A673 (cell line): ENCODE measurements at regions not wholly inside any gene's neighbourhood (a gene's known extent, or its start where the extent isn't known, plus 50 kb on each side); places are given as distances from the start of the nearest gene placed in this dataset.
"Not testable (repeated sequence)": the region's sequence is repeated elsewhere in the genome, so short reads cannot be mapped to it uniquely, and the experiment has no call there.

Experiments
- BruUV-seq: library from RNA; stranded (reverse); fragments of 400-500 nt; replicated peaks from 2 replicates; lab custom pipeline; 2021; lab: Mats Ljungman, UMichigan
- CTCF ChIA-PET: fragments of 300-600 bp; sonication (Branson Sonifier 250); formaldehyde crosslinking; loops from one replicate; lab custom pipeline; 2022; ENCODE audit warnings: antibody characterized with exemption; lab: Charles Lee
- POLR2A ChIA-PET: fragments of 300-600 bp; sonication (Branson Sonifier 250); formaldehyde crosslinking; loops from one replicate; lab custom pipeline; 2022; ENCODE audit warnings: antibody characterized with exemption; ENCODE audit not compliant: low non-redundant PET; lab: Charles Lee
- DNase-seq: peaks from one replicate; pipeline ENCODE4 v3.0.0-alpha.2; 2015; ENCODE audit warnings: low spot score
- H3K27ac ChIP-seq: fragments of 200-600 bp; sonication (generic); 2 replicates; pipeline ENCODE4 v1.5.1; 2016; ENCODE audit warnings: mixed run types, low read depth, mild to moderate bottlenecking, mixed read lengths, antibody characterized with exemption, low read length; ENCODE audit not compliant: poor library complexity, severe bottlenecking
- H3K27me3 ChIP-seq: fragments of 200-600 bp; sonication (generic); replicated peaks from 2 replicates; pipeline ENCODE4 v1.6.1; 2017; ENCODE audit warnings: mixed run types, low read depth, mild to moderate bottlenecking, mixed read lengths, antibody characterized with exemption, low read length; ENCODE audit not compliant: insufficient read depth, poor library complexity
- H3K36me3 ChIP-seq: fragments of 200-600 bp; sonication (generic); 2 replicates; pipeline ENCODE4 v1.6.1; 2016; ENCODE audit warnings: mixed run types, mild to moderate bottlenecking, mixed read lengths, antibody characterized with exemption, low read length; ENCODE audit not compliant: insufficient read depth, poor library complexity, severe bottlenecking
- H3K4me1 ChIP-seq: fragments of 200-600 bp; sonication (generic); 2 replicates; pipeline ENCODE4 v1.6.1; 2017; ENCODE audit warnings: mixed run types, mild to moderate bottlenecking, mixed read lengths, antibody characterized with exemption, low read length; ENCODE audit not compliant: insufficient read depth, poor library complexity, severe bottlenecking
- H3K4me3 ChIP-seq: fragments of 200-600 bp; sonication (generic); 2 replicates; pipeline ENCODE4 v1.5.1; 2016; ENCODE audit warnings: low read depth, mixed run types, mild to moderate bottlenecking, mixed read lengths, low read length; ENCODE audit not compliant: poor library complexity, severe bottlenecking
- H3K9me3 ChIP-seq: fragments of 200-600 bp; sonication (generic); 2 replicates; pipeline ENCODE4 v1.6.1; 2016; ENCODE audit warnings: mixed run types, low read depth, mild to moderate bottlenecking, mixed read lengths, antibody characterized with exemption, low read length; ENCODE audit not compliant: poor library complexity, severe bottlenecking
- CTCF ChIP-seq: fragments of 300-800, 200-600 bp; sonication (generic); conservative IDR thresholded peaks from 2 replicates; pipeline ENCODE4 v1.5.1; 2017; ENCODE audit warnings: low read depth, mild to moderate bottlenecking, antibody characterized with exemption, low read length, moderate library complexity, mixed read lengths
- EZH2 ChIP-seq: fragments of 200-600 bp; sonication (generic); IDR thresholded peaks from 2 replicates; pipeline ENCODE4 v1.6.1; 2017; ENCODE audit warnings: borderline replicate concordance, low read depth, mild to moderate bottlenecking, mixed read lengths, antibody characterized with exemption, low read length; ENCODE audit not compliant: poor library complexity, severe bottlenecking
- intact Hi-C: fragments of 100-400 bp; cut with micrococcal nuclease; formaldehyde crosslinking; loops from one replicate; pipeline ENCODE4 v1.10.0; 2022; ENCODE audit not compliant: unreplicated experiment

GRCh38 chr4:64911846-64912245, 502.6 kb upstream of the TECRL start:
- BruUV-seq: no TSS peak
- H3K4me1 ChIP-seq: no peaks in the 10 kb centered on the region
- intact Hi-C loops: no loop called here
- no peaks in the 10 kb centered on the region for H3K9me3 ChIP-seq
- H3K27me3 ChIP-seq: no peaks in the 10 kb centered on the region
- DNase-seq: no peak
- H3K4me3 ChIP-seq: no peak overlapping the region
- no peak for TF ChIP-seq EZH2
- no peak for TF ChIP-seq CTCF
- H3K27ac ChIP-seq: no peak overlapping the region
- H3K36me3 ChIP-seq: no peaks in the 10 kb centered on the region
- CTCF ChIA-PET: interaction anchor here (0.5 kb wide), 1 partner anchor 587 kb away, joined by 3 read pairs; no protein-coding TSS in a partner anchor
- POLR2A ChIA-PET: no interaction called here

GRCh38 chr4:64903986-64904385, 494.7 kb upstream of the TECRL start:
- ChIA-PET CTCF (no interaction called here), POLR2A (no interaction called here)
- Histone ChIP-seq H3K4me1 (no peaks in the 10 kb centered on the region), H3K27ac (no peak overlapping the region), H3K36me3 (no peaks in the 10 kb centered on the region), H3K9me3 (no peaks in the 10 kb centered on the region), H3K27me3 (no peaks in the 10 kb centered on the region), H3K4me3 (no peak overlapping the region)
- TF ChIP-seq CTCF (no peak), EZH2 (no peak)
- no peak for DNase-seq
- BruUV-seq: no TSS peak
- intact Hi-C loops: no loop called here

- H3K4me3 ChIP-seq: no peak overlapping the region
- TF ChIP-seq EZH2 (no peak), CTCF (no peak)
- H3K4me1 ChIP-seq: no peaks in the 10 kb centered on the region
- no peaks in the 10 kb centered on the region for H3K9me3 ChIP-seq
- H3K36me3 ChIP-seq: no peaks in the 10 kb centered on the region
- no peak overlapping the region for H3K27ac ChIP-seq
- BruUV-seq: no TSS peak
- CTCF ChIA-PET: no interaction called here
- POLR2A ChIA-PET: no interaction called here
- DNase-seq: no peak
- intact Hi-C loops: no loop called here
- H3K27me3 ChIP-seq: no peaks in the 10 kb centered on the region
Measured at GRCh38 chr4:64899563-64899962, 490.3 kb upstream of the TECRL start.

GRCh38 chr4:64899030-64899429, 489.8 kb upstream of the TECRL start:
- H3K27ac ChIP-seq, CTCF ChIA-PET, H3K9me3 ChIP-seq, DNase-seq, H3K4me3 ChIP-seq, intact Hi-C loops, H3K36me3 ChIP-seq, H3K27me3 ChIP-seq, H3K4me1 ChIP-seq, POLR2A ChIA-PET, BruUV-seq: not testable (repeated sequence)
